ENCODE measurements at regions not wholly inside any gene's neighbourhood (a gene's known extent, or its start where the extent isn't known, plus 50 kb on each side); places are given as distances from the start of the nearest gene placed in this dataset.

GRCh38 chr13:105502193-105502592 lies 1033.3 kb downstream of the EFNB2 start:
- no peak for TF ChIP-seq CHD1 (IDR thresholded peaks at IDR 0.05; ENCODE audit: low read depth, low read length)
- TF ChIP-seq RCOR1 (IDR thresholded peaks at IDR 0.05; ENCODE audit: insufficient replicate concordance, low read length), result no peak
- TF ChIP-seq, protein P1, sequence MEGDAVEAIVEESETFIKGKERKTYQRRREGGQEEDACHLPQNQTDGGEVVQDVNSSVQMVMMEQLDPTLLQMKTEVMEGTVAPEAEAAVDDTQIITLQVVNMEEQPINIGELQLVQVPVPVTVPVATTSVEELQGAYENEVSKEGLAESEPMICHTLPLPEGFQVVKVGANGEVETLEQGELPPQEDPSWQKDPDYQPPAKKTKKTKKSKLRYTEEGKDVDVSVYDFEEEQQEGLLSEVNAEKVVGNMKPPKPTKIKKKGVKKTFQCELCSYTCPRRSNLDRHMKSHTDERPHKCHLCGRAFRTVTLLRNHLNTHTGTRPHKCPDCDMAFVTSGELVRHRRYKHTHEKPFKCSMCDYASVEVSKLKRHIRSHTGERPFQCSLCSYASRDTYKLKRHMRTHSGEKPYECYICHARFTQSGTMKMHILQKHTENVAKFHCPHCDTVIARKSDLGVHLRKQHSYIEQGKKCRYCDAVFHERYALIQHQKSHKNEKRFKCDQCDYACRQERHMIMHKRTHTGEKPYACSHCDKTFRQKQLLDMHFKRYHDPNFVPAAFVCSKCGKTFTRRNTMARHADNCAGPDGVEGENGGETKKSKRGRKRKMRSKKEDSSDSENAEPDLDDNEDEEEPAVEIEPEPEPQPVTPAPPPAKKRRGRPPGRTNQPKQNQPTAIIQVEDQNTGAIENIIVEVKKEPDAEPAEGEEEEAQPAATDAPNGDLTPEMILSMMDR (conservative IDR thresholded peaks at IDR 0.05; ENCODE audit: low read depth, low read length), result no peak
- TF ChIP-seq CEBPB (IDR thresholded peaks at IDR 0.05; ENCODE audit: low read depth, low read length), result no peak

Data from IMR-90 (cell line).